ENCODE measurements at regions not wholly inside any gene's neighbourhood (a gene's known extent, or its start where the extent isn't known, plus 50 kb on each side); places are given as distances from the start of the nearest gene placed in this dataset.
"Not testable (repeated sequence)": the region's sequence is repeated elsewhere in the genome, so short reads cannot be mapped to it uniquely, and the experiment has no call there.

DNA sequence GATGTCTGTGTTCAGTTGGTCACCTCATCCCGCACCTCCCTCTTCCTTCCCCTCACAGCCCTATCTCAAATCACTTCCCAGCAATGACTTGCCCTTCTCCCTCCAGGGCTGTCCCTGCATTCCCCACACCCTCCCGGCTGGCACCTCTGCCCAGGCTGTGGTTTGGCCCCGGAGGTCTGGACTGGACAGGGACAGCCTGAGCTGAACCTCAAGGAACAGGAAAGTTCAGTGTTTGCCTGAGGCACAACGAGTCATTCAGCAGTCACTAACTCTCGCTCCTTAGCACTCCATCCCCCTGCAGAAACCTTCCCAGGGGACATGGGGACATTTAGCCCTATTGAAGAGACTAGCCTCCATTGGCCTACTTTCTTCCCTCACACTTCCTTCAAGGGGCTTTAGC is 58.3 kb upstream of the MAP3K1 start:
- Histone ChIP-seq H3K27ac (no peak overlapping the region), H3K27me3 (replicated peaks; ENCODE audit: insufficient read depth) (no peaks in the 10 kb centered on the region), H3K4me1 (ENCODE audit: control insufficient read depth in 1 of 2, low read depth in 2 of 2) (peaks cover under 1 to 2% of the 10 kb centered on the region in 2 donors), H3K9me3 (no peaks in the 10 kb centered on the region), H3K36me3 (no peaks in the 10 kb centered on the region), H3K4me3 (no peak overlapping the region)
- no peak for DNase-seq (ENCODE audit: low spot score)
- ATAC-seq (ENCODE audit: insufficient number of reproducible peaks, low FRiP score, low read depth): no peak
- TF ChIP-seq, protein P1, sequence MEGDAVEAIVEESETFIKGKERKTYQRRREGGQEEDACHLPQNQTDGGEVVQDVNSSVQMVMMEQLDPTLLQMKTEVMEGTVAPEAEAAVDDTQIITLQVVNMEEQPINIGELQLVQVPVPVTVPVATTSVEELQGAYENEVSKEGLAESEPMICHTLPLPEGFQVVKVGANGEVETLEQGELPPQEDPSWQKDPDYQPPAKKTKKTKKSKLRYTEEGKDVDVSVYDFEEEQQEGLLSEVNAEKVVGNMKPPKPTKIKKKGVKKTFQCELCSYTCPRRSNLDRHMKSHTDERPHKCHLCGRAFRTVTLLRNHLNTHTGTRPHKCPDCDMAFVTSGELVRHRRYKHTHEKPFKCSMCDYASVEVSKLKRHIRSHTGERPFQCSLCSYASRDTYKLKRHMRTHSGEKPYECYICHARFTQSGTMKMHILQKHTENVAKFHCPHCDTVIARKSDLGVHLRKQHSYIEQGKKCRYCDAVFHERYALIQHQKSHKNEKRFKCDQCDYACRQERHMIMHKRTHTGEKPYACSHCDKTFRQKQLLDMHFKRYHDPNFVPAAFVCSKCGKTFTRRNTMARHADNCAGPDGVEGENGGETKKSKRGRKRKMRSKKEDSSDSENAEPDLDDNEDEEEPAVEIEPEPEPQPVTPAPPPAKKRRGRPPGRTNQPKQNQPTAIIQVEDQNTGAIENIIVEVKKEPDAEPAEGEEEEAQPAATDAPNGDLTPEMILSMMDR (IDR thresholded peaks at IDR 0.05): no peak

DNA sequence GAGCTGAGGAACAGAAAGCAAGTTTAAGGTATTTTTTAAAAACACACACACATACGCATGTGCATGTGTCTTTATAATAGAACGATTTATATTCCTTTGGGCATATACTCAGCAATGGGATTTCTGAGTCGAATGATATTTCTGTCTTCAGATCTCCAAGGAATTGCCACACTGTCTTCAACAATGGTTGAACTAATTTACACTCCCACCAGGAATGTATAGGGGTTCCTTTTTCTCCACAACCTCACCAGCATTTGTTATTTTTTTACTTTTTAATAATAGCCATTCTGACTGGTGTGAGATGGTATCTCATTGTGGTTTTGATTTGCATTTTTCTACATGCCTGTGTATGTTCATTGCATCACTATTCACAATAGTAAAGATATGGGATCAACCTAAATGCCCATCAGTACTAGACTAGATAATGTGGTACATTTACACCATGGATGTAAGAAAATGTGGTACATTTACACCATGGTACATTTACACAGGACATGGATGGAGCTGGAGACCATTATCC is 60.3 kb upstream of the MAP3K1 start:
- ATAC-seq (ENCODE audit: insufficient number of reproducible peaks, low FRiP score, low read depth): no peak

DNA sequence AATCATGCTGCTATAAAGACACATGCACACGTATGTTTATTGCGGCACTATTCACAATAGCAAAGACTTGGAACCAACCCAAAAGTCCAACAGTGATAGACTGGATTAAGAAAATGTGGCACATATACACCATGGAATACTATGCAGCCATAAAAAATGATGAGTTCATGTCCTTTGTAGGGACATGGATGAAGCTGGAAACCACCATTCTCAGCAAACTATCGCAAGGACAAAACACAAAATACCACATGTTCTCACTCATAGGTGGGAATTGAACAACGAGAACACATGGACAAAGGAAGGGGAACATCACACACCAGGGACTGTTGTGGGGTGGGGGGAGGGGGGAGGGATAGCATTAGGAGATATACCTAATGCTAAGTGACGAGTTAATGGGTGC is 61.8 kb upstream of the MAP3K1 start:
- H3K36me3 ChIP-seq; H3K27me3 ChIP-seq (replicated peaks; ENCODE audit: insufficient read depth); DNase-seq (ENCODE audit: low spot score); H3K9me3 ChIP-seq; ATAC-seq (ENCODE audit: insufficient number of reproducible peaks, low FRiP score, low read depth); H3K4me3 ChIP-seq; H3K27ac ChIP-seq; H3K4me1 ChIP-seq (ENCODE audit: control insufficient read depth in 1 of 2, low read depth in 2 of 2): not testable (repeated sequence)

More for the DNA sequence above, 60.3 kb upstream of the MAP3K1 start:
- TF ChIP-seq, protein P1 (IDR thresholded peaks at IDR 0.05): no peak
- no peak overlapping the region for H3K4me3 ChIP-seq
- peaks cover 9 to 10% of the 10 kb centered on the region in 2 donors for H3K4me1 ChIP-seq (ENCODE audit: control insufficient read depth in 1 of 2, low read depth in 2 of 2)
- no peaks in the 10 kb centered on the region for H3K27me3 ChIP-seq (replicated peaks; ENCODE audit: insufficient read depth)
- DNase-seq (ENCODE audit: low spot score): no peak
- no peaks in the 10 kb centered on the region for H3K36me3 ChIP-seq
- H3K9me3 ChIP-seq: no peaks in the 10 kb centered on the region
- no peak overlapping the region for H3K27ac ChIP-seq

DNA sequence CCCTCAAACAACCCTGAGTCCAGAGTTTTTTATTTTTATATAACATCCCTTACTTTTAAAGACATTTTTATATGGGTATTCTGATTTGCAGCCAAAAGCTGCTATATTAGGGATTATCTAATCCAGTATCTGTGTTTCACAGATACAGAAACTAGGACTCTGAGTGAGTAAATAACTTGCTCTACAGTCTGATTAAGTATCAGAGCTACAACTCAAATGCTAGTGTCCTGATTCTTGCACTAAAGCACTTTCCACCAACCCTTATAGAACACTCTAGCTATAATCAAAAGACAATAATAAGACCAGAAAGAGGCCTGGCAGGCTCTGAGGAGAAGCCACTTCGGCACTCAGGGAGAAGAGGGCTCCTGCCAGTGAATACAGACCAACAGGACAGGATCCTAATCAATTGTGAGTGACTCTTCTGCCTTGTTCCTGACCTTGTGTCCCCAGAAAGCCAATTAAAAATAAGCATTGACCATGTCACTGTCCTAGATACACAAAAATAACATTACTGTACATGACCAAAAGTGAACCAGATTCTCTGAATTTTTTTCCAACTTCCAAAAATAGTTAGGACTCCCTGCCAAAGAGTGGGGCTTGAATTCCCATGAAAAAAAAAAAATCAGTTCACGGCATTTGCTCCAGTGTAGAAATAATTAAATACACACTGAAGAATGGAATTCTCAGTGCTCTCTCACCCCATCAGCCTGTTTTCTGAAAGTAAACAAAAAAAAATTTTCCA is 63.6 kb upstream of the MAP3K1 start:
- no peak for ATAC-seq (ENCODE audit: insufficient number of reproducible peaks, low FRiP score, low read depth)
- TF ChIP-seq, protein P1 (IDR thresholded peaks at IDR 0.05): no peak

DNA sequence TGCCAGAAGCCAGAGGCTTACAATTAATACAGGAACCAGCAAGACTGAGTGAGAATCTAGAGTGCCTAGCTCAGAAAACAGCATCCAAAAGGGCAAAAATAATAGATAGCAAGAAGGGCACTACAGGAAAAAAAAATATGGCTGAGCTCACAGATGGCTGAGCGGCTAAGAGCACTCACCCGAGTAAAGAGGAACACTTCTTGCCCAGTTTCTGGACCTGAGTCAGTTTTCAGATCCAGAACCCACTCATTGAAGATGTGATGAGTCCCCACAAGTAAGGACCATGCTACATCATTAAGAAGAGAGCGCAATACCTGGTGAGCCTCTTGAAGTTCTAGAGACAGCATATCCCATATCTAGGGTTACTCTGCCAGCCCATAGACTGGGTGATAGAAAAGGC is 65.5 kb upstream of the MAP3K1 start:
- no peaks in the 10 kb centered on the region for H3K36me3 ChIP-seq
- DNase-seq (ENCODE audit: low spot score) (no peak), ATAC-seq (ENCODE audit: insufficient number of reproducible peaks, low FRiP score, low read depth) (no peak)
- no peak overlapping the region for H3K4me3 ChIP-seq
- H3K4me1 ChIP-seq (ENCODE audit: control insufficient read depth in 1 of 2, low read depth in 2 of 2): peaks cover 10 to 17% of the 10 kb centered on the region in 2 donors
- TF ChIP-seq, protein P1 (IDR thresholded peaks at IDR 0.05): no peak
- H3K27ac ChIP-seq: no peak overlapping the region
- H3K27me3 ChIP-seq (replicated peaks; ENCODE audit: insufficient read depth): no peaks in the 10 kb centered on the region
- H3K9me3 ChIP-seq: no peaks in the 10 kb centered on the region

More for the DNA sequence above, 63.6 kb upstream of the MAP3K1 start:
- no peak overlapping the region for H3K4me3 ChIP-seq
- H3K9me3 ChIP-seq: no peaks in the 10 kb centered on the region
- H3K36me3 ChIP-seq: no peaks in the 10 kb centered on the region
- H3K27me3 ChIP-seq (replicated peaks; ENCODE audit: insufficient read depth): no peaks in the 10 kb centered on the region
- H3K4me1 ChIP-seq (ENCODE audit: control insufficient read depth in 1 of 2, low read depth in 2 of 2): peaks cover 10 to 17% of the 10 kb centered on the region in 2 donors
- no peak for DNase-seq (ENCODE audit: low spot score)
- no peak overlapping the region for H3K27ac ChIP-seq

All from thoracic aorta (tissue), 2 donors.